Mammary epithelial cell (primary cell): ENCODE measurements at regions not wholly inside any gene's neighbourhood (a gene's known extent, or its start where the extent isn't known, plus 50 kb on each side); places are given as distances from the start of the nearest gene placed in this dataset.

Experiments
- CTCF ChIP-seq, 2 donors: IDR thresholded peaks in 1 of 2; conservative IDR thresholded peaks in 1 of 2; 2 replicates each; pipeline ENCODE4 v1.5.1; 2011 to 2012; ENCODE audit warnings: inconsistent platforms in 2 of 2, low read length in 2 of 2, mild to moderate bottlenecking in 2 of 2, control low read depth in 1 of 2, low read depth in 1 of 2; ENCODE audit not compliant: insufficient read depth in 1 of 2; ENCODE audit errors: extremely low read depth in 1 of 2
- EZH2 ChIP-seq: IDR thresholded peaks from 2 replicates; pipeline ENCODE4 v1.6.1; 2012; ENCODE audit warnings: low read length, inconsistent platforms, borderline replicate concordance

- TF ChIP-seq CTCF (conservative IDR thresholded peaks at IDR 0.05 in 1 of 2, IDR thresholded peaks at IDR 0.05 in 1 of 2; ENCODE audit: extremely low read depth in 1 of 2, insufficient read depth in 1 of 2, low read depth in 1 of 2, low read length in 2 of 2), result no peak
- TF ChIP-seq EZH2, result no peak
These were observed 150.7 kb upstream of the LGALSL start for GRCh38 chr2:64303250-64303649.
